Breast epithelium (tissue), 4 donors: ENCODE measurements at regions not wholly inside any gene's neighbourhood (a gene's known extent, or its start where the extent isn't known, plus 50 kb on each side); places are given as distances from the start of the nearest gene placed in this dataset.

Source experiments
- DNase-seq, 2 donors: peaks; one replicate each; pipeline ENCODE4 v3.0.0-alpha.2; 2019; ENCODE audit warnings: low spot score in 2 of 2
- H3K27ac ChIP-seq, 2 donors: fragments of 200-600 bp; sonication (generic) in 1 of 2; one replicate each; pipeline ENCODE4 v1.5.1; 2016 to 2019; ENCODE audit warnings: mild to moderate bottlenecking in 1 of 2
- H3K27me3 ChIP-seq, 2 donors: fragments of 200-600 bp; sonication (generic) in 1 of 2; one replicate each; pipeline versions ENCODE4 v1.5.1 to v1.6.0; 2017 to 2019; ENCODE audit warnings: control low read depth in 1 of 2, mild to moderate bottlenecking in 1 of 2
- H3K36me3 ChIP-seq: fragments of 200-600 bp; one replicate; pipeline ENCODE4 v1.5.1; 2019
- H3K4me1 ChIP-seq, 2 donors: fragments of 200-600 bp; sonication (generic); one replicate each; pipeline ENCODE4 v1.5.1; 2016 to 2019; ENCODE audit warnings: control low read depth in 1 of 2
- H3K4me3 ChIP-seq, 3 donors: fragments of 200-600 bp; sonication (generic); 1 replicate in 2 of 3; 2 replicates in 1 of 3; pipeline ENCODE4 v1.5.1; 2016 to 2019; ENCODE audit warnings: mild to moderate bottlenecking in 3 of 3, moderate library complexity in 2 of 3
- H3K9me3 ChIP-seq, 2 donors: fragments of 200-600 bp; sonication (generic) in 1 of 2; one replicate each; pipeline ENCODE4 v1.5.1; 2016 to 2019; ENCODE audit warnings: control low read depth in 1 of 2
- POLR2A ChIP-seq: fragments of 450-650 bp; IDR thresholded peaks from one replicate; pipeline ENCODE4 v1.6.1; 2016; ENCODE audit warnings: antibody characterized with exemption, mild to moderate bottlenecking, moderate library complexity
- POLR2AphosphoS5 ChIP-seq, 3 donors: sonication (generic); formaldehyde crosslinking; IDR thresholded peaks; one replicate each; pipeline ENCODE4 v1.6.1; 2017; ENCODE audit warnings: antibody characterized with exemption in 3 of 3
- intact Hi-C: fragments of 100-400 bp; cut with DNase I; formaldehyde crosslinking; loops from one replicate; pipeline ENCODE4 v1.15.1; 2023; ENCODE audit warnings: low total_unique reads
- TF ChIP-seq, protein P1 (sequence below), 3 donors: fragments of 450-650 bp; IDR thresholded peaks; one replicate each; pipeline ENCODE4 v1.5.1; 2016 to 2017; ENCODE audit warnings: antibody characterized with exemption in 3 of 3, mild to moderate bottlenecking in 3 of 3, moderate library complexity in 3 of 3

DNA sequence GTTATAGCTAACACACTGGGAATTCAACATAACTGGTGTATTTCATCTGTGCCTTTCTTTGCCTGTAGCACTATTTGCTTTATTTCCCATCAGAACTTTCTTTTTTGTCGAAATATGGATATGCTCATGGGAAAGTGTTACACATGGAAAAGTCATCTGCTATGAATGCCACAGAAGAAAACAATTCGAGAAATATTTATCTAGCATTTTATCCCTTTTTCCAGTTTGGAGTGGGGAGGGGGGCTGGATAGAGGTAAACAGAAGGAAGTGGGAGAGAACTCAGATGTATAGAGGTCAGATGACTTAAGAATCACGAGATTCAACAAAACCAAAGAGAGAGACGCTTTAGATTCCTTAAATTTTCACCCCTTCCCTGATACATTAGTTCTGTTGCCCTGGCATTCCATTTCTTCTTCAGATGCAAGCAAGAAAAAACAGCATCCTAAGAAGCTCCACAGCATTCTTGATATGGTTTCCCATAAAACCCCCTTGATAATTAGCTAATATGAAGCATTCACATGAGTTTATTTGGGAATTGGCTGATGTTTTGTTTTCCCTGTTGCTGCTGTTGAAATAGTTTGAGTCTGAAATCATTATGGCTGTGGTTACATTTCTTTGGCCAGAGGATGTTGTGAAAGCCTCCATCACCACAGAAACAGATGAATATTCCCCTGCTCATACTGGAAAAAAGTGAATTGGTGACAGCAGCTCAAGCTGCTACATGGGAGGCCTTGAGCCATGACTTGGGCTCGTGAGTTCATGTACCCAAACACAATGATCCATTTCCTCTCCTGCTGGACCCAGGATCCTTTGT, 335.8 kb upstream of the DAB2 start:
- intact Hi-C loops = no loop called here
- peak in 1 of 2 donors; percentile 28 for DNase-seq
- H3K9me3 ChIP-seq = no peaks in the 10 kb centered on the region

DNA sequence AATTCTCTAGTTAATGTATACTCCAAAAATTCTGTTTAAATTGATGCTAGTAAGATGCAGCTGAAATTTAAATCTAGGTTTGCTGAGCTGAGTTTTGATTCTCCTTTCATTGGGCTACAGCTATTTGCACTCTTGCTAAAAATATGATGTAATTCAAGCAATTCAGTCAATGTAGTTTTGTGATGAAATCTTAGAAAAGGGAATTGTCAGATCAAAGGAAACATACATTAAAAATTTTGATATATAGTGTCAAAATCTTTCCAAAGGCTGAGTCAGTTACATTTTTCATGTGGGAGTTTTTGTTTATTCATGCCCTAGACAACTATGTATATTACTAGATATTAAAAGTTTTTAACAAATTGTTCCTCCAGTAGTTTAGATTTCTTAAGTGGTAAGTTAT, 334.9 kb upstream of the DAB2 start:
- Histone ChIP-seq H3K27me3 (no peaks in the 10 kb centered on the region), H3K4me1 (no peaks in the 10 kb centered on the region), H3K36me3 (no peaks in the 10 kb centered on the region), H3K9me3 (no peaks in the 10 kb centered on the region), H3K27ac (peak overlapping the region in 1 of 2 donors; percentile 81), H3K4me3 (no peak overlapping the region)
- TF ChIP-seq POLR2A (no peak), POLR2AphosphoS5 (IDR thresholded peaks at IDR 0.05) (no peak)
- TF ChIP-seq, protein P1, sequence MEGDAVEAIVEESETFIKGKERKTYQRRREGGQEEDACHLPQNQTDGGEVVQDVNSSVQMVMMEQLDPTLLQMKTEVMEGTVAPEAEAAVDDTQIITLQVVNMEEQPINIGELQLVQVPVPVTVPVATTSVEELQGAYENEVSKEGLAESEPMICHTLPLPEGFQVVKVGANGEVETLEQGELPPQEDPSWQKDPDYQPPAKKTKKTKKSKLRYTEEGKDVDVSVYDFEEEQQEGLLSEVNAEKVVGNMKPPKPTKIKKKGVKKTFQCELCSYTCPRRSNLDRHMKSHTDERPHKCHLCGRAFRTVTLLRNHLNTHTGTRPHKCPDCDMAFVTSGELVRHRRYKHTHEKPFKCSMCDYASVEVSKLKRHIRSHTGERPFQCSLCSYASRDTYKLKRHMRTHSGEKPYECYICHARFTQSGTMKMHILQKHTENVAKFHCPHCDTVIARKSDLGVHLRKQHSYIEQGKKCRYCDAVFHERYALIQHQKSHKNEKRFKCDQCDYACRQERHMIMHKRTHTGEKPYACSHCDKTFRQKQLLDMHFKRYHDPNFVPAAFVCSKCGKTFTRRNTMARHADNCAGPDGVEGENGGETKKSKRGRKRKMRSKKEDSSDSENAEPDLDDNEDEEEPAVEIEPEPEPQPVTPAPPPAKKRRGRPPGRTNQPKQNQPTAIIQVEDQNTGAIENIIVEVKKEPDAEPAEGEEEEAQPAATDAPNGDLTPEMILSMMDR (IDR thresholded peaks at IDR 0.05) = no peak
- no peak for DNase-seq
- intact Hi-C loops = no loop called here

More for the DNA sequence above, 335.8 kb upstream of the DAB2 start:
- H3K27ac ChIP-seq = peak overlapping the region; percentile 81 to 84
- no peaks in the 10 kb centered on the region for H3K36me3 ChIP-seq
- no peak overlapping the region for H3K4me3 ChIP-seq
- TF ChIP-seq POLR2AphosphoS5 (IDR thresholded peaks at IDR 0.05) = peak in 2 of 3 donors; percentile 38 to 55
- no peak for TF ChIP-seq POLR2A
- TF ChIP-seq, protein P1 (IDR thresholded peaks at IDR 0.05) = no peak
- H3K27me3 ChIP-seq = no peaks in the 10 kb centered on the region
- no peaks in the 10 kb centered on the region for H3K4me1 ChIP-seq

DNA sequence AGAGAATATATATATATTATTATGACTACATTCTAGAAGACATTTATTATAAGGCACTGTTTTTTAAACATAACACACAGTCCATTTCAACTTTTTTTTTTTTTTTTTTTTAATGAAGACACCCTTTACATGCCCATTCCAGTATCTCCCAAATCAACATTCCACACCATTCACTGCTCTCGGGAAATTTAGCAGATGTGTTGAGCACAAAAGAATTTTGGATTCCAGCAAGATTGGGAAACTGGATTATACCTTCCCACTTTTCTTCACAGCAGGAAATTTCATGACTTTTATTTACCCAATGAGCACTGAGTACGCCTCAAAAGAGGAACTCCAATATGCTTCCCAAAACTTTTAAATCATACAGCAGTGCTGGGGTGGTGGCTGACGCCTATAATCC, 333.6 kb upstream of the DAB2 start:
- Histone ChIP-seq H3K9me3 (no peaks in the 10 kb centered on the region), H3K4me3 (no peak overlapping the region), H3K36me3 (no peaks in the 10 kb centered on the region), H3K27ac (no peak overlapping the region), H3K27me3 (no peaks in the 10 kb centered on the region), H3K4me1 (no peaks in the 10 kb centered on the region)
- intact Hi-C loops = no loop called here
- no peak for DNase-seq
- TF ChIP-seq POLR2A (no peak), POLR2AphosphoS5 (IDR thresholded peaks at IDR 0.05) (no peak)
- TF ChIP-seq, protein P1 (IDR thresholded peaks at IDR 0.05) = no peak

DNA sequence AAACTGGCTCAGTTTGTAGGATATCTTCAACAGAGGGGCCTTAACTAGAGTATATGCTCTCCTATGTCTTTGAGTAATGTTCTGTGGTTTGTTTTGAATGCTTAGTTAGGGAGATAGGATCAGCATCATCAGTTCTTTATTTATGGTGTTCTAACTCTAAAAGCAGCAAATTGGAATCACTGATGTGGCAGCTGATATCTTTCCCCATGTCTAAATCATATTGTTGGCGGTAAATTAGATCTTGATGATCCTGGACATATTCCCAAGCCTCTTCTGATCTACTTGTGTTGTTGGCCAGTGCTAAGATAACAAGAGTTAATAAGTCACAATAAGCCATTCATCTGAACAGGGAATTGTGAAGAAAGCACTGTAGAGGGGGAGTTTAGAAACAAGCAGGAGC, 332.4 kb upstream of the DAB2 start:
- Histone ChIP-seq H3K36me3 (no peaks in the 10 kb centered on the region), H3K4me1 (no peaks in the 10 kb centered on the region), H3K9me3 (no peaks in the 10 kb centered on the region), H3K4me3 (no peak overlapping the region), H3K27ac (no peak overlapping the region), H3K27me3 (no peaks in the 10 kb centered on the region)
- intact Hi-C loops = no loop called here
- no peak for DNase-seq
- TF ChIP-seq POLR2AphosphoS5 (IDR thresholded peaks at IDR 0.05) = no peak
- TF ChIP-seq, protein P1 (IDR thresholded peaks at IDR 0.05) = no peak
- no peak for TF ChIP-seq POLR2A

DNA sequence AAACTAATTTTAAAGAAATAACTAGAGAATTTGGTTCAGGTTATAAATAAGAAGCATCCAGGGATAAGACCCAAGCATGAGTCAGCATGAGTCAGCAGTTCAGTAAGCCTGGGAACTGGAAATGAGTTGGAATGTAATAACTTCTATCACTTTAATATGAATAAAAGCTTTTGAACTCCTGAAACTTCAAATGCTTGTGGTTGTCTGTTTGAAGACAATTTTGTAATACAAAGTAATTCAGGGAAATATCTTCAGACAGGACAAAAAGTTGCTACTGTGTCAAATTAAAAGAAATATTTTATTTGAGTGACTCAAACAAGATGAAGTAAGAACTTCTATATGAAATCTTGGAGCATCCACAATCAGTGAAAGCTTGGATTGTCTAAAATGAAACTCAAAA, 331.2 kb upstream of the DAB2 start:
- no peak for DNase-seq

More for the DNA sequence above, 331.2 kb upstream of the DAB2 start:
- H3K27me3 ChIP-seq = no peaks in the 10 kb centered on the region
- no peaks in the 10 kb centered on the region for H3K36me3 ChIP-seq
- peaks cover 0 to 5% of the 10 kb centered on the region in 2 donors for H3K9me3 ChIP-seq
- intact Hi-C loops = no loop called here
- TF ChIP-seq, protein P1 (IDR thresholded peaks at IDR 0.05) = no peak
- TF ChIP-seq POLR2AphosphoS5 (IDR thresholded peaks at IDR 0.05) (no peak), POLR2A (no peak)
- H3K4me1 ChIP-seq = no peaks in the 10 kb centered on the region
- H3K4me3 ChIP-seq = no peak overlapping the region
- no peak overlapping the region for H3K27ac ChIP-seq
